ENCODE measurements at regions not wholly inside any gene's neighbourhood (a gene's known extent, or its start where the extent isn't known, plus 50 kb on each side); places are given as distances from the start of the nearest gene placed in this dataset.
"Not testable (repeated sequence)": the region's sequence is repeated elsewhere in the genome, so short reads cannot be mapped to it uniquely, and the experiment has no call there.

DNA sequence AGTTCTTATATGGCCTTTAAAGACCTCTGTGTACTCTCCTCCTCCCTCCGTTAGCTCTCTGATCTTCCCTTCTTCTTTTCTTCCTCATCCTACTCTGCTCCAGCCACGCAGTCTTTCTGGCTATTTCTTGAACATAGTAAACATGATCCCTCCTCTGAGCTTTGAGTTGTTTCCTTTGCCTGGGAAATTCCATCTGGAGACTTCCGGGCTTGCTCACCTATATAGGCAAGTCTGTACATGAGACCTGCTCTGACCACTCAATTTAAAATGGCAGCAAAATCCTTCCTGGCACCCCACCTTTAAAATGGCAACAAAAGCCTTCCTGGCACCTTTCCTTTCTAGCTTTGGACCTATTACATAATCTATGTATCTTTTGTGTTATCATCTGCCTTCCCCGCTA is 517.6 kb downstream of the TTLL7 start:
- TF ChIP-seq, protein P1, sequence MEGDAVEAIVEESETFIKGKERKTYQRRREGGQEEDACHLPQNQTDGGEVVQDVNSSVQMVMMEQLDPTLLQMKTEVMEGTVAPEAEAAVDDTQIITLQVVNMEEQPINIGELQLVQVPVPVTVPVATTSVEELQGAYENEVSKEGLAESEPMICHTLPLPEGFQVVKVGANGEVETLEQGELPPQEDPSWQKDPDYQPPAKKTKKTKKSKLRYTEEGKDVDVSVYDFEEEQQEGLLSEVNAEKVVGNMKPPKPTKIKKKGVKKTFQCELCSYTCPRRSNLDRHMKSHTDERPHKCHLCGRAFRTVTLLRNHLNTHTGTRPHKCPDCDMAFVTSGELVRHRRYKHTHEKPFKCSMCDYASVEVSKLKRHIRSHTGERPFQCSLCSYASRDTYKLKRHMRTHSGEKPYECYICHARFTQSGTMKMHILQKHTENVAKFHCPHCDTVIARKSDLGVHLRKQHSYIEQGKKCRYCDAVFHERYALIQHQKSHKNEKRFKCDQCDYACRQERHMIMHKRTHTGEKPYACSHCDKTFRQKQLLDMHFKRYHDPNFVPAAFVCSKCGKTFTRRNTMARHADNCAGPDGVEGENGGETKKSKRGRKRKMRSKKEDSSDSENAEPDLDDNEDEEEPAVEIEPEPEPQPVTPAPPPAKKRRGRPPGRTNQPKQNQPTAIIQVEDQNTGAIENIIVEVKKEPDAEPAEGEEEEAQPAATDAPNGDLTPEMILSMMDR (IDR thresholded peaks at IDR 0.05): not testable (repeated sequence)
- not testable (repeated sequence) for TF ChIP-seq EP300 (IDR thresholded peaks at IDR 0.05)
